Right cardiac atrium (tissue), 5 donors: ENCODE measurements at regions not wholly inside any gene's neighbourhood (a gene's known extent, or its start where the extent isn't known, plus 50 kb on each side); places are given as distances from the start of the nearest gene placed in this dataset.
"Not testable (repeated sequence)": the region's sequence is repeated elsewhere in the genome, so short reads cannot be mapped to it uniquely, and the experiment has no call there.

ENCODE experiments used
- ATAC-seq, 2 donors: fragments of 200-7000 bp; cut with Tn5 transposase; one replicate each; pipeline versions ENCODE4 v1.8.0 to v1.9.1; 2020; ENCODE audit warnings: moderate library complexity in 2 of 2, mild to moderate bottlenecking in 1 of 2
- DNase-seq, 3 donors: peaks; one replicate each; pipeline ENCODE4 v3.0.0-alpha.2; 2020
- H3K27ac ChIP-seq: one replicate; pipeline ENCODE4 v1.5.1; 2013; ENCODE audit warnings: mild to moderate bottlenecking, low read length, control low read depth, moderate library complexity
- H3K27me3 ChIP-seq: one replicate; pipeline ENCODE4 v1.6.1; 2013; ENCODE audit not compliant: control insufficient read depth, insufficient read depth
- H3K4me1 ChIP-seq: one replicate; pipeline ENCODE4 v1.6.1; 2013; ENCODE audit warnings: low read length; ENCODE audit not compliant: control insufficient read depth, insufficient read depth
- H3K4me3 ChIP-seq: one replicate; pipeline ENCODE4 v1.5.1; 2013; ENCODE audit warnings: low read length, control low read depth
- H3K9me3 ChIP-seq: one replicate; pipeline ENCODE4 v1.6.1; 2013; ENCODE audit warnings: low read length; ENCODE audit not compliant: control insufficient read depth
- WGBS: extraction: QIAGEN DNeasy Blood & Tissue Kit; methylation state at CpG from one replicate; pipeline ENCODE4 v1.1.7; 2013; 5-methylcytosine and 5-hydroxymethylcytosine counted together
- intact Hi-C, 4 donors: fragments of 100-400 bp; cut with DNase I; formaldehyde crosslinking; loops; one replicate each; pipeline versions ENCODE4 v1.11.0 to v1.14.0; 2022 to 2023
- donor health status: healthy with polysubstance abuse.
- donor health status: DM: no; HTN: yes; CAD: no.
- donor health status: DM: no; HTN: no; CAD: no.
- donor health status: DM: no; HTN: yes; CAD: no; lungs with severe emphysema.
- donor health status: DM: yes; HTN: yes; CAD: no.

GRCh38 chr7:4523873-4524272 is 158.2 kb upstream of the FOXK1 start:
- intact Hi-C loops: no loop called here
- ATAC-seq (no peak), DNase-seq (no peak)
- Histone ChIP-seq H3K27ac (no peak overlapping the region), H3K27me3 (no peaks in the 10 kb centered on the region), H3K9me3 (peaks cover 1% of the 10 kb centered on the region), H3K4me3 (no peak overlapping the region), H3K4me1 (no peaks in the 10 kb centered on the region)
- WGBS: 44% methylated on average over 6 of the region's 6 CpGs

- WGBS: 46% methylated on average over 3 of the region's 3 CpGs
- intact Hi-C loops: no loop called here
- Histone ChIP-seq H3K4me3 (no peak overlapping the region), H3K27me3 (no peaks in the 10 kb centered on the region), H3K9me3 (peaks cover 1% of the 10 kb centered on the region), H3K4me1 (no peaks in the 10 kb centered on the region), H3K27ac (no peak overlapping the region)
- ATAC-seq: no peak
- no peak for DNase-seq
These were observed 156.2 kb upstream of the FOXK1 start for GRCh38 chr7:4525884-4526283.

- DNase-seq (no peak), ATAC-seq (no peak)
- Histone ChIP-seq H3K27ac (no peak overlapping the region), H3K4me3 (no peak overlapping the region), H3K4me1 (no peaks in the 10 kb centered on the region), H3K27me3 (no peaks in the 10 kb centered on the region), H3K9me3 (no peaks in the 10 kb centered on the region)
- intact Hi-C loops: no loop called here
- 59% methylated on average over 8 of the region's 8 CpGs for WGBS
These were observed 154.0 kb upstream of the FOXK1 start for GRCh38 chr7:4527988-4528636.

- WGBS: 58% methylated on average over 7 of the region's 7 CpGs
- intact Hi-C loops: no loop called here
- Histone ChIP-seq H3K27me3 (no peaks in the 10 kb centered on the region), H3K4me1 (no peaks in the 10 kb centered on the region), H3K27ac (no peak overlapping the region), H3K4me3 (no peak overlapping the region), H3K9me3 (no peaks in the 10 kb centered on the region)
- no peak for DNase-seq
- ATAC-seq: no peak
These were observed 150.9 kb upstream of the FOXK1 start for GRCh38 chr7:4531236-4531635.

GRCh38 chr7:4533339-4533738 is 148.8 kb upstream of the FOXK1 start:
- H3K4me3 ChIP-seq, H3K4me1 ChIP-seq, intact Hi-C loops, H3K27me3 ChIP-seq, ATAC-seq, H3K9me3 ChIP-seq, H3K27ac ChIP-seq, DNase-seq: not testable (repeated sequence)
- 78% methylated on average over 12 of the region's 12 CpGs for WGBS

- H3K9me3 ChIP-seq: peaks cover 2% of the 10 kb centered on the region
- intact Hi-C loops: no loop called here
- no peaks in the 10 kb centered on the region for H3K27me3 ChIP-seq
- H3K4me3 ChIP-seq: no peak overlapping the region
- peak; percentile 76 to 93 (median 91) for DNase-seq
- ATAC-seq: peak; percentile 97
- WGBS: 8% methylated on average over 1 of the region's 1 CpG
- H3K4me1 ChIP-seq: no peaks in the 10 kb centered on the region
- no peak overlapping the region for H3K27ac ChIP-seq
These were observed 132.4 kb upstream of the FOXK1 start for GRCh38 chr7:4549681-4550080.

DNA sequence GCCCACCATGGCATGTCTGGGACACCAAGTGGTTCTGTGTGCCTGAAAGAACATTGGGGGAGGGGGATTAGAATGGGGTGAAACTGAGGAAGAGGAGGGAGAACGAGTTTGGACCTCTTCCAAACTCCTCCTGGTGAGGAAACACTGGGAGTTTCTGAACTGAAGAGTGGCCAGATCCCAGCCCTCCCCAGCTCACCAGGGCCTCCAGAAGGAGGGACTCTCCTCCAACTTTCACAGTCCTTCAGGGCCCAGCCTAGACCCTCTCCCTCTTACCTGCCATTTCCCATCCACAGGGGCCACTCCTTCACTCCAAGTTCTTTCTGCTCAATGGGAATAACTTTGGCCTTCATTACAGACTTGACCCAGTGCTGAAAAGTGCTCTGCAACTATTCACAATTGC is 132.0 kb upstream of the FOXK1 start:
- no peaks in the 10 kb centered on the region for H3K4me1 ChIP-seq
- intact Hi-C loops: no loop called here
- no peak overlapping the region for H3K4me3 ChIP-seq
- DNase-seq (peak in 2 of 3 donors; percentile 58 to 66), ATAC-seq (peak; percentile 78 to 79)
- peaks cover 2% of the 10 kb centered on the region for H3K9me3 ChIP-seq
- no peak overlapping the region for H3K27ac ChIP-seq
- WGBS: 21% methylated on average over 1 of the region's 1 CpG
- H3K27me3 ChIP-seq: no peaks in the 10 kb centered on the region

GRCh38 chr7:4552985-4553384 is 129.1 kb upstream of the FOXK1 start:
- Histone ChIP-seq H3K27me3 (no peaks in the 10 kb centered on the region), H3K27ac (no peak overlapping the region), H3K9me3 (peaks cover 2% of the 10 kb centered on the region), H3K4me3 (no peak overlapping the region), H3K4me1 (no peaks in the 10 kb centered on the region)
- DNase-seq (no peak), ATAC-seq (no peak)
- 95% methylated on average over 1 of the region's 1 CpG for WGBS
- intact Hi-C loops: no loop called here

DNA sequence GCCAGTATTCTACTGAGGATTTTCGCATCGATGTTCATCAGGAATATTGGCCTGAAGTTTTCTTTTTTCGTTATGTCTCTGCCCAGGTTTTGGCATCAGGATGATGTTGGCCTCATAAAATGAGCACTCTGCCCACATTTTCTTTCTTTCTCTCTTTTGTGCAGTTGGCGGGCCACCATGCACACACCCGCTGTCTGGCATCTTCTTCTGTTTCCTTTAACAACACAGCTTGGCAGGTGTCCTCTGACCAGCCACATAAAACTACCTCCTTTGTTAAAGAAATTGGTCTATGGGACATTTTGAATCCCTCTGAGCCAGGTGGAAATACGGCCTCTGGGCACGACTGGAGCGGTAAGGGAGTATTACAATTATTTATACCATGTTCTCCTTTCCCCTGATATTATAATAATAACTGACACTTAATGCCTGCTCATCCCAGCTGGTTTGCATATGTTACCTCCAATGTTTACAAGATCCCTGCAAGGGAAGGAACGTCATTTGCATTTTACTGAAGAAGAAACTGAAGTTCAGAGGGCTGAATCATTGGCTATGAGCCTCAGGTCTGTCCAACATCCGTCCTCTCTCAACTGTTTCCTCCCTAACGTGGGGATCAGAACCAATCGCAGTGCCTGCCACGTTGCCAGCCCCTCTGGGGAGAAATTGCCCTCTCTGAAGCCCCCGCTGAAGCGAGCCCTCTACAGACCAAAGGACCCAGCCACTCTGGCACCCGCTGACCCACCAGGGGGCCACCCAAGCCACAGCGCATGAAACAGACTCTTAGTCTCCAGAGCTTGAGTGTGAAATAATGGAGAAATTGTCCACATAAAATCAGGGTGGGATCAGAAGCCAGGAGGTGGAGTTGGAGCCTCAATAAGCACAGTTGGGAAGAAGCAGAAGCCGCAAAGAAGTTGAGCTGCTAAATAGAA is 125.0 kb upstream of the FOXK1 start:
- WGBS: 72% methylated on average over 18 of the region's 18 CpGs
- intact Hi-C loops: no loop called here
- no peak overlapping the region for H3K4me3 ChIP-seq
- H3K9me3 ChIP-seq: peaks cover 2% of the 10 kb centered on the region
- no peaks in the 10 kb centered on the region for H3K4me1 ChIP-seq
- H3K27me3 ChIP-seq: no peaks in the 10 kb centered on the region
- DNase-seq (no peak), ATAC-seq (no peak)
- H3K27ac ChIP-seq: no peak overlapping the region

- intact Hi-C loops: no loop called here
- Histone ChIP-seq H3K27me3 (no peaks in the 10 kb centered on the region), H3K4me1 (no peaks in the 10 kb centered on the region), H3K9me3 (no peaks in the 10 kb centered on the region), H3K4me3 (no peak overlapping the region), H3K27ac (no peak overlapping the region)
- 42% methylated on average over 3 of the region's 3 CpGs for WGBS
- no peak for DNase-seq
- ATAC-seq: no peak
These were observed 120.3 kb upstream of the FOXK1 start for GRCh38 chr7:4561795-4562194.

- no peak for DNase-seq
- intact Hi-C loops: no loop called here
- Histone ChIP-seq H3K27me3 (no peaks in the 10 kb centered on the region), H3K4me1 (no peaks in the 10 kb centered on the region), H3K9me3 (no peaks in the 10 kb centered on the region), H3K27ac (no peak overlapping the region), H3K4me3 (no peak overlapping the region)
- no peak for ATAC-seq
- WGBS: 88% methylated on average over 2 of the region's 2 CpGs
These were observed 115.4 kb upstream of the FOXK1 start for GRCh38 chr7:4566714-4567113.
